ENCODE measurements at regions not wholly inside any gene's neighbourhood (a gene's known extent, or its start where the extent isn't known, plus 50 kb on each side); places are given as distances from the start of the nearest gene placed in this dataset.

DNA sequence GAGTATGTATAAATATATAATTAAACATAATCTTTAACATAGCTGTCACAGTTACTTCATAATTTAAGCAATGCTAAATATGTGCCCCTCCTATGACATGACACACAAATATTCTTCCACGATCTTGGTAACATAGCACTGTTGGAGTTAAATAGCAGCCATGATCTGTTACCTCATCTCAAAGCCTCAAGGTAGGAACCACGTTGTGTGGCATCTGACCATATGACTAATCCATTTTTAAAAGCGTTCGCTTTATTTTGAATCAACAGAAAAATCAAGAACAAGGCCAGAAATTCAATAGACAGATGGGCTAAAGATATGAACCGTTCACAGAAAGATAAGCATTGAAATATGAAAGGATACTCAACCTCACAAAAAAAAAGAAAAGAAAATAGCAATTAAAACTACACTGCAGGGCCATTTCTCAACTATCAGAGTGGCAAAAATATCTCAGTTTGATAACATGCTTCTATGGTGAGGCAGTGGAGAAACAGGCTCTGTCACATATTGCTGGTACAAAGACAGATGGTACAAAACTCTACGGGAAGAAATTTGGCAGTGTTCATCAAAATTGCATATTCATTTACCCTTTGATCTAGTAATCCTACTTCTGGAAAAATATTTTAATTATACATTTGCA, 105.9 kb downstream of the TMX3 start:
- TF ChIP-seq, protein P1, sequence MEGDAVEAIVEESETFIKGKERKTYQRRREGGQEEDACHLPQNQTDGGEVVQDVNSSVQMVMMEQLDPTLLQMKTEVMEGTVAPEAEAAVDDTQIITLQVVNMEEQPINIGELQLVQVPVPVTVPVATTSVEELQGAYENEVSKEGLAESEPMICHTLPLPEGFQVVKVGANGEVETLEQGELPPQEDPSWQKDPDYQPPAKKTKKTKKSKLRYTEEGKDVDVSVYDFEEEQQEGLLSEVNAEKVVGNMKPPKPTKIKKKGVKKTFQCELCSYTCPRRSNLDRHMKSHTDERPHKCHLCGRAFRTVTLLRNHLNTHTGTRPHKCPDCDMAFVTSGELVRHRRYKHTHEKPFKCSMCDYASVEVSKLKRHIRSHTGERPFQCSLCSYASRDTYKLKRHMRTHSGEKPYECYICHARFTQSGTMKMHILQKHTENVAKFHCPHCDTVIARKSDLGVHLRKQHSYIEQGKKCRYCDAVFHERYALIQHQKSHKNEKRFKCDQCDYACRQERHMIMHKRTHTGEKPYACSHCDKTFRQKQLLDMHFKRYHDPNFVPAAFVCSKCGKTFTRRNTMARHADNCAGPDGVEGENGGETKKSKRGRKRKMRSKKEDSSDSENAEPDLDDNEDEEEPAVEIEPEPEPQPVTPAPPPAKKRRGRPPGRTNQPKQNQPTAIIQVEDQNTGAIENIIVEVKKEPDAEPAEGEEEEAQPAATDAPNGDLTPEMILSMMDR (IDR thresholded peaks at IDR 0.05), result no peak
- TF ChIP-seq EP300 (IDR thresholded peaks at IDR 0.05), result no peak
